Osteoblast (primary cell): ENCODE measurements at regions not wholly inside any gene's neighbourhood (a gene's known extent, or its start where the extent isn't known, plus 50 kb on each side); places are given as distances from the start of the nearest gene placed in this dataset.

ENCODE experiments used
- DNase-seq: peaks from one replicate; pipeline ENCODE4 v3.0.0; 2011; ENCODE audit warnings: low spot score, mixed read lengths; ENCODE audit not compliant: insufficient read length; ENCODE audit errors: missing footprints
- H2AFZ ChIP-seq: 2 replicates; pipeline ENCODE4 v1.6.0; 2011; ENCODE audit warnings: mild to moderate bottlenecking, low read length
- H3K27ac ChIP-seq: 2 replicates; pipeline ENCODE4 v1.5.1; 2011; ENCODE audit warnings: mild to moderate bottlenecking, low read depth, low read length, moderate library complexity
- H3K27me3 ChIP-seq: 2 replicates; pipeline ENCODE4 v1.6.0; 2012; ENCODE audit warnings: mild to moderate bottlenecking, control low read depth, inconsistent platforms, low read length, moderate library complexity; ENCODE audit not compliant: insufficient read depth
- H3K36me3 ChIP-seq: 2 replicates; pipeline ENCODE4 v1.5.1; 2011; ENCODE audit warnings: mild to moderate bottlenecking, low read length, control low read depth, moderate library complexity; ENCODE audit not compliant: insufficient read depth
- H3K4me1 ChIP-seq: 2 replicates; pipeline ENCODE4 v1.5.1; 2011; ENCODE audit warnings: mild to moderate bottlenecking, low read length, control low read depth, moderate library complexity; ENCODE audit not compliant: insufficient read depth
- H3K4me2 ChIP-seq: 2 replicates; pipeline ENCODE4 v1.6.0; 2011; ENCODE audit warnings: mild to moderate bottlenecking, low read length; ENCODE audit not compliant: insufficient read depth
- H3K4me3 ChIP-seq: fragments of 200-600 bp; sonication (generic); 3 replicates; pipeline ENCODE4 v1.5.1; 2012; ENCODE audit warnings: mild to moderate bottlenecking, low read length, inconsistent platforms; ENCODE audit not compliant: insufficient read depth
- H3K79me2 ChIP-seq: 2 replicates; pipeline ENCODE4 v1.6.0; 2012; ENCODE audit warnings: mild to moderate bottlenecking, low read length, control low read depth, inconsistent platforms; ENCODE audit not compliant: insufficient read depth
- H3K9me3 ChIP-seq: 2 replicates; pipeline ENCODE4 v1.5.1; 2011; ENCODE audit warnings: low read depth, low read length, control low read depth
- H4K20me1 ChIP-seq: 2 replicates; pipeline ENCODE4 v1.6.0; 2012; ENCODE audit warnings: mild to moderate bottlenecking, low read length, control low read depth; ENCODE audit not compliant: insufficient read depth
- CTCF ChIP-seq: IDR thresholded peaks from 2 replicates; pipeline ENCODE4 v1.5.1; 2011; ENCODE audit warnings: mild to moderate bottlenecking, low read depth, low read length, moderate library complexity; ENCODE audit errors: extremely low read depth

- no peak overlapping the region for H3K27ac ChIP-seq
- no peak for TF ChIP-seq CTCF
- H3K79me2 ChIP-seq, result no peaks in the 10 kb centered on the region
- no peaks in the 10 kb centered on the region for H4K20me1 ChIP-seq
- DNase-seq, result no peak
- no peaks in the 10 kb centered on the region for H3K4me1 ChIP-seq
- H2AFZ ChIP-seq, result no peak overlapping the region
- H3K36me3 ChIP-seq, result no peaks in the 10 kb centered on the region
- no peaks in the 10 kb centered on the region for H3K27me3 ChIP-seq
- no peak overlapping the region for H3K4me3 ChIP-seq
- H3K9me3 ChIP-seq, result no peaks in the 10 kb centered on the region
- H3K4me2 ChIP-seq, result no peak overlapping the region
Measured at GRCh38 chr11:131193031-131193501, 177.3 kb upstream of the NTM start.

- Histone ChIP-seq H2AFZ (no peak overlapping the region), H3K4me2 (no peak overlapping the region), H3K9me3 (no peaks in the 10 kb centered on the region), H4K20me1 (no peaks in the 10 kb centered on the region), H3K36me3 (no peaks in the 10 kb centered on the region), H3K27ac (no peak overlapping the region), H3K4me3 (no peak overlapping the region), H3K27me3 (no peaks in the 10 kb centered on the region), H3K4me1 (no peaks in the 10 kb centered on the region), H3K79me2 (no peaks in the 10 kb centered on the region)
- TF ChIP-seq CTCF, result no peak
- no peak for DNase-seq
Measured at GRCh38 chr11:131194726-131195125, 175.7 kb upstream of the NTM start.

- Histone ChIP-seq H3K4me2 (no peak overlapping the region), H3K27me3 (no peaks in the 10 kb centered on the region)
- DNase-seq, result no peak
Measured at GRCh38 chr11:131195661-131196517, 174.5 kb upstream of the NTM start.

More at GRCh38 chr11:131195661-131196517, 174.5 kb upstream of the NTM start:
- H3K9me3 ChIP-seq, result no peaks in the 10 kb centered on the region
- no peak overlapping the region for H2AFZ ChIP-seq
- no peaks in the 10 kb centered on the region for H4K20me1 ChIP-seq
- H3K79me2 ChIP-seq, result no peaks in the 10 kb centered on the region
- no peak overlapping the region for H3K4me3 ChIP-seq
- H3K27ac ChIP-seq, result no peak overlapping the region
- H3K36me3 ChIP-seq, result no peaks in the 10 kb centered on the region
- no peak for TF ChIP-seq CTCF
- no peaks in the 10 kb centered on the region for H3K4me1 ChIP-seq
